ENCODE measurements at regions not wholly inside any gene's neighbourhood (a gene's known extent, or its start where the extent isn't known, plus 50 kb on each side); places are given as distances from the start of the nearest gene placed in this dataset.

GRCh38 chr6:130677766-130678165 is 149.4 kb upstream of the SMLR1 start:
- no peak for DNase-seq
- H3K4me3 ChIP-seq (replicated peaks in 1 of 3) = no peak overlapping the region
- no peaks in the 10 kb centered on the region for H3K27me3 ChIP-seq
- 80 to 86% methylated on average over 3 of the region's 3 CpGs for WGBS, 2 donors
- no peak overlapping the region for H3K27ac ChIP-seq
- no peak for TF ChIP-seq POLR2A (IDR thresholded peaks at IDR 0.05)
- TF ChIP-seq, protein P1, sequence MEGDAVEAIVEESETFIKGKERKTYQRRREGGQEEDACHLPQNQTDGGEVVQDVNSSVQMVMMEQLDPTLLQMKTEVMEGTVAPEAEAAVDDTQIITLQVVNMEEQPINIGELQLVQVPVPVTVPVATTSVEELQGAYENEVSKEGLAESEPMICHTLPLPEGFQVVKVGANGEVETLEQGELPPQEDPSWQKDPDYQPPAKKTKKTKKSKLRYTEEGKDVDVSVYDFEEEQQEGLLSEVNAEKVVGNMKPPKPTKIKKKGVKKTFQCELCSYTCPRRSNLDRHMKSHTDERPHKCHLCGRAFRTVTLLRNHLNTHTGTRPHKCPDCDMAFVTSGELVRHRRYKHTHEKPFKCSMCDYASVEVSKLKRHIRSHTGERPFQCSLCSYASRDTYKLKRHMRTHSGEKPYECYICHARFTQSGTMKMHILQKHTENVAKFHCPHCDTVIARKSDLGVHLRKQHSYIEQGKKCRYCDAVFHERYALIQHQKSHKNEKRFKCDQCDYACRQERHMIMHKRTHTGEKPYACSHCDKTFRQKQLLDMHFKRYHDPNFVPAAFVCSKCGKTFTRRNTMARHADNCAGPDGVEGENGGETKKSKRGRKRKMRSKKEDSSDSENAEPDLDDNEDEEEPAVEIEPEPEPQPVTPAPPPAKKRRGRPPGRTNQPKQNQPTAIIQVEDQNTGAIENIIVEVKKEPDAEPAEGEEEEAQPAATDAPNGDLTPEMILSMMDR (IDR thresholded peaks at IDR 0.05) = no peak
- no peaks in the 10 kb centered on the region for H3K36me3 ChIP-seq
- intact Hi-C loops (cut with DNase I) = no loop called here
- no peaks in the 10 kb centered on the region for H3K9me3 ChIP-seq
- H3K4me1 ChIP-seq = no peaks in the 10 kb centered on the region

GRCh38 chr6:130679684-130680083 is 147.5 kb upstream of the SMLR1 start:
- Histone ChIP-seq H3K4me3 (replicated peaks in 1 of 3) (no peak overlapping the region), H3K36me3 (no peaks in the 10 kb centered on the region), H3K9me3 (no peaks in the 10 kb centered on the region), H3K27ac (peak overlapping the region in 2 of 3 donors; percentile 17 to 30), H3K4me1 (no peaks in the 10 kb centered on the region), H3K27me3 (no peaks in the 10 kb centered on the region)
- intact Hi-C loops (cut with DNase I) = no loop called here
- 53 to 59% methylated on average over 2 of the region's 2 CpGs for WGBS, 2 donors
- no peak for TF ChIP-seq POLR2A (IDR thresholded peaks at IDR 0.05)
- TF ChIP-seq, protein P1 (IDR thresholded peaks at IDR 0.05) = no peak
- no peak for DNase-seq

- intact Hi-C loops (cut with DNase I) = no loop called here
- no peak overlapping the region for H3K4me3 ChIP-seq (replicated peaks in 1 of 3)
- no peaks in the 10 kb centered on the region for H3K4me1 ChIP-seq
- H3K36me3 ChIP-seq = no peaks in the 10 kb centered on the region
- WGBS, 2 donors = 53 to 64% methylated on average over 3 of the region's 3 CpGs
- DNase-seq = no peak
- H3K27ac ChIP-seq = peak overlapping the region in 1 of 3 donors; percentile 52
- TF ChIP-seq POLR2A (IDR thresholded peaks at IDR 0.05) = no peak
- TF ChIP-seq, protein P1 (IDR thresholded peaks at IDR 0.05) = no peak
- no peaks in the 10 kb centered on the region for H3K27me3 ChIP-seq
- no peaks in the 10 kb centered on the region for H3K9me3 ChIP-seq
These were observed 147.1 kb upstream of the SMLR1 start for GRCh38 chr6:130680116-130680515.

GRCh38 chr6:130681028-130681427 is 146.2 kb upstream of the SMLR1 start:
- 52 to 70% methylated on average over 1 of the region's 1 CpG for WGBS, 2 donors
- Histone ChIP-seq H3K4me3 (replicated peaks in 1 of 3) (no peak overlapping the region), H3K27me3 (no peaks in the 10 kb centered on the region), H3K9me3 (no peaks in the 10 kb centered on the region), H3K4me1 (no peaks in the 10 kb centered on the region), H3K27ac (peak overlapping the region in 2 of 3 donors; percentile 52 to 57), H3K36me3 (no peaks in the 10 kb centered on the region)
- TF ChIP-seq, protein P1 (IDR thresholded peaks at IDR 0.05) = no peak
- no peak for TF ChIP-seq POLR2A (IDR thresholded peaks at IDR 0.05)
- intact Hi-C loops (cut with DNase I) = no loop called here
- DNase-seq = no peak

- H3K27ac ChIP-seq = no peak overlapping the region
- intact Hi-C loops (cut with DNase I) = no loop called here
- 93 to 94% methylated on average over 5 of the region's 5 CpGs for WGBS, 2 donors
- no peaks in the 10 kb centered on the region for H3K4me1 ChIP-seq
- H3K9me3 ChIP-seq = no peaks in the 10 kb centered on the region
- TF ChIP-seq, protein P1 (IDR thresholded peaks at IDR 0.05) = no peak
- no peak for TF ChIP-seq POLR2A (IDR thresholded peaks at IDR 0.05)
- no peaks in the 10 kb centered on the region for H3K36me3 ChIP-seq
- no peak for DNase-seq
- H3K4me3 ChIP-seq (replicated peaks in 1 of 3) = no peak overlapping the region
- H3K27me3 ChIP-seq = no peaks in the 10 kb centered on the region
These were observed 145.1 kb upstream of the SMLR1 start for GRCh38 chr6:130682066-130682465.
